Psoas muscle (tissue), 7 donors: ENCODE measurements at regions not wholly inside any gene's neighbourhood (a gene's known extent, or its start where the extent isn't known, plus 50 kb on each side); places are given as distances from the start of the nearest gene placed in this dataset.

Experiments used
- ATAC-seq, 4 donors: fragments of 200-7000 bp; cut with Tn5 transposase; one replicate each; pipeline ENCODE4 v1.9.1; 2020; ENCODE audit warnings: moderate library complexity in 3 of 4, mild to moderate bottlenecking in 2 of 4
- DNase-seq, 2 donors: peaks; one replicate each; pipeline ENCODE4 v3.0.0-alpha.2; 2020
- H3K27ac ChIP-seq: fragments of 200-600 bp; one replicate; pipeline ENCODE4 v1.8.0; 2022
- H3K27me3 ChIP-seq, 3 donors: fragments of 200-600 bp in 1 of 3; one replicate each; pipeline versions ENCODE4 v1.6.1 to v1.8.0; 2013 to 2022; ENCODE audit warnings: low read length in 2 of 3, mild to moderate bottlenecking in 2 of 3, moderate library complexity in 1 of 3; ENCODE audit not compliant: insufficient read depth in 3 of 3
- H3K36me3 ChIP-seq, 2 donors: fragments of 200-600 bp in 1 of 2; one replicate each; pipeline versions ENCODE4 v1.6.1 to v1.8.0; 2013 to 2022; ENCODE audit warnings: low read depth in 1 of 2, mild to moderate bottlenecking in 1 of 2, moderate library complexity in 1 of 2; ENCODE audit not compliant: insufficient read depth in 1 of 2
- H3K4me1 ChIP-seq: fragments of 200-600 bp; one replicate; pipeline ENCODE4 v1.8.0; 2022
- H3K4me3 ChIP-seq: fragments of 200-600 bp; one replicate; pipeline ENCODE4 v1.8.0; 2022; ENCODE audit warnings: mild to moderate bottlenecking
- H3K9me3 ChIP-seq: fragments of 200-600 bp; one replicate; pipeline ENCODE4 v1.8.0; 2022
- CTCF ChIP-seq: fragments of 200-600 bp; IDR thresholded peaks from one replicate; pipeline ENCODE4 v1.8.0; 2022; ENCODE audit warnings: antibody characterized with exemption
- WGBS, 3 donors: extraction: QIAGEN DNeasy Blood & Tissue Kit; methylation state at CpG; one replicate each; pipeline versions ENCODE4 v1.1.6 to v1.1.7; 2013; 5-methylcytosine and 5-hydroxymethylcytosine counted together
- intact Hi-C, 2 donors: fragments of 100-400 bp; cut with DNase I; formaldehyde crosslinking; loops; one replicate each; pipeline versions ENCODE4 v1.11.0 to v1.14.2; 2022
- donor health status: healthy with polysubstance abuse.
- donor health status: DM: no; HTN: no; CAD: no; lungs with moderate emphysema.
- donor health status: Bipolar disorder and iron deficiency.
- donor health status: healthy.
- donor health status: DM: yes; HTN: yes; CAD: no.
- donor health status: DM: no; HTN: no; CAD: no.
- donor health status: DM: yes; HTN: yes; CAD: no.

DNA sequence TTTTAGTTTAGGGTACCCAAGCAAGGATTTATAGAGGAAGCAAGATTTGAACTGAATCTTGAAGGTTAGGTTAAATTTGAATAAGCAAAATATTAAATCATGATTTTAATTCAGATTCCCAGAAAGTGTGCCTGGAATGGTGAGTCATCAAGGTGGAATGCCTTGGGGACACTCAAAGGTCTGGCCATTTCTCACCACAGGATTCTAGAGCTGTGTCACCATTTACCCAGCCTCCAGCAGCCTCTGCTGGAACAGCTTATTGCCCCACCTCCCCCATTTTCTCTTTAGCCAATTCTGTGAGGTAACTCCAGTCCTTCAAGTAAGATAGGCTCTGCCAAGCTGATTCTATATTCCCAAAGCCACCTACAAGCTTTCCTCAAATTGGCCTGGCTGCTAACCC is 181.4 kb downstream of the SIM1 start:
- H3K27ac ChIP-seq: no peak overlapping the region
- DNase-seq: no peak
- TF ChIP-seq CTCF: no peak
- H3K36me3 ChIP-seq: no peaks in the 10 kb centered on the region
- no peak overlapping the region for H3K4me3 ChIP-seq
- H3K9me3 ChIP-seq: no peaks in the 10 kb centered on the region
- no peaks in the 10 kb centered on the region for H3K4me1 ChIP-seq
- intact Hi-C loops: no loop called here
- no peak for ATAC-seq
- no peaks in the 10 kb centered on the region for H3K27me3 ChIP-seq

- TF ChIP-seq CTCF: no peak
- intact Hi-C loops: no loop called here
- peak in 1 of 4 donors; percentile 35 for ATAC-seq
Measured at GRCh38 chr6:100281471-100281901, 183.2 kb downstream of the SIM1 start.

GRCh38 chr6:100276311-100277057 is 188.2 kb downstream of the SIM1 start:
- WGBS, 3 donors: 90 to 100% (median 93%) methylated on average over 3 of the region's 3 CpGs
- H3K9me3 ChIP-seq: no peaks in the 10 kb centered on the region
- ATAC-seq: no peak
- no peak overlapping the region for H3K4me3 ChIP-seq
- no peak overlapping the region for H3K27ac ChIP-seq
- no peaks in the 10 kb centered on the region for H3K4me1 ChIP-seq
- DNase-seq: no peak
- H3K36me3 ChIP-seq: no peaks in the 10 kb centered on the region
- intact Hi-C loops: no loop called here
- H3K27me3 ChIP-seq: no peaks in the 10 kb centered on the region
- TF ChIP-seq CTCF: no peak

More at GRCh38 chr6:100281471-100281901, 183.2 kb downstream of the SIM1 start:
- Histone ChIP-seq H3K4me1 (no peaks in the 10 kb centered on the region), H3K9me3 (no peaks in the 10 kb centered on the region), H3K4me3 (peak overlapping the region; percentile 65), H3K27ac (no peak overlapping the region), H3K36me3 (no peaks in the 10 kb centered on the region), H3K27me3 (no peaks in the 10 kb centered on the region)
- DNase-seq: no peak
- 3 to 7% (median 5%) methylated on average over 17 of the region's 17 CpGs for WGBS, 3 donors

- no peak overlapping the region for H3K4me3 ChIP-seq
- 95 to 97% (median 95%) methylated on average over 1 of the region's 1 CpG for WGBS, 3 donors
Measured at GRCh38 chr6:100274147-100274546, 190.6 kb downstream of the SIM1 start.

More at GRCh38 chr6:100274147-100274546, 190.6 kb downstream of the SIM1 start:
- intact Hi-C loops: no loop called here
- no peak for TF ChIP-seq CTCF
- no peak overlapping the region for H3K27ac ChIP-seq
- no peaks in the 10 kb centered on the region for H3K4me1 ChIP-seq
- ATAC-seq (no peak), DNase-seq (no peak)
- H3K27me3 ChIP-seq: no peaks in the 10 kb centered on the region
- H3K36me3 ChIP-seq: no peaks in the 10 kb centered on the region
- no peaks in the 10 kb centered on the region for H3K9me3 ChIP-seq
